HepG2 (cell line): ENCODE measurements at regions not wholly inside any gene's neighbourhood (a gene's known extent, or its start where the extent isn't known, plus 50 kb on each side); places are given as distances from the start of the nearest gene placed in this dataset.

Experiments used
- AGO1 ChIP-seq: fragments of 200-400 bp; formaldehyde crosslinking; IDR thresholded peaks from 2 replicates; pipeline ENCODE4 v1.6.1; 2017; ENCODE audit warnings: mild to moderate bottlenecking, low read depth, low read length, moderate library complexity; ENCODE audit not compliant: poor library complexity, severe bottlenecking
- ATF5 ChIP-seq: sonication (generic); formaldehyde crosslinking; IDR thresholded peaks from 2 replicates; pipeline ENCODE4 v1.4.0; 2020; ENCODE audit warnings: mild to moderate bottlenecking, low read depth, missing genetic modification reagents
- HBP1 ChIP-seq: IDR thresholded peaks from 2 replicates; pipeline ENCODE4 v1.6.1; 2016; ENCODE audit warnings: low read depth, control low read depth
- MIER3 ChIP-seq: IDR thresholded peaks from 2 replicates; pipeline ENCODE4 v1.6.1; 2016; ENCODE audit warnings: missing compliant biosample characterization, borderline replicate concordance
- PHF5A ChIP-seq: IDR thresholded peaks from one replicate; pipeline ENCODE4 v1.6.1; 2018; ENCODE audit warnings: low read depth, missing genetic modification reagents; ENCODE audit not compliant: unreplicated experiment
- POLR2G ChIP-seq: fragments of 200-400 bp; formaldehyde crosslinking; IDR thresholded peaks from 2 replicates; pipeline ENCODE4 v1.6.1; 2018; ENCODE audit warnings: mild to moderate bottlenecking, low read depth, low read length, moderate library complexity
- RARA ChIP-seq: IDR thresholded peaks from 2 replicates; pipeline ENCODE4 v1.6.1; 2016; ENCODE audit warnings: missing genetic modification reagents, missing compliant biosample characterization
- TBX2 ChIP-seq: sonication (generic); formaldehyde crosslinking; IDR thresholded peaks from 2 replicates; pipeline ENCODE4 v1.5.0; 2020; ENCODE audit warnings: missing genetic modification reagents, mild to moderate bottlenecking, borderline replicate concordance
- ZBED4 ChIP-seq: sonication (generic); formaldehyde crosslinking; IDR thresholded peaks from 2 replicates; pipeline ENCODE4 v1.4.0; 2020; ENCODE audit warnings: missing genetic modification reagents, borderline replicate concordance
- ZNF567 ChIP-seq: sonication (generic); formaldehyde crosslinking; IDR thresholded peaks from 2 replicates; pipeline ENCODE4 v1.8.1; 2023; ENCODE audit warnings: mild to moderate bottlenecking, missing genetic modification reagents, borderline replicate concordance
- ZNF570 ChIP-seq: sonication (generic); formaldehyde crosslinking; IDR thresholded peaks from 2 replicates; pipeline ENCODE4 v1.4.0; 2020; ENCODE audit warnings: mild to moderate bottlenecking, missing genetic modification reagents, borderline replicate concordance

GRCh38 chr13:105527127-105527526 is 1008.3 kb downstream of the EFNB2 start (continued):
- TF ChIP-seq AGO1 (no peak), ATF5 (no peak), ZNF567 (no peak), RARA (no peak), POLR2G (no peak), HBP1 (CRISPR knock-in tag) (no peak), ZBED4 (no peak), TBX2 (CRISPR knock-in tag) (no peak), ZNF570 (CRISPR knock-in tag) (no peak), MIER3 (CRISPR knock-in tag) (no peak), PHF5A (CRISPR knock-in tag) (no peak)
